Right renal cortex interstitium (tissue), 3 donors: ENCODE measurements at regions not wholly inside any gene's neighbourhood (a gene's known extent, or its start where the extent isn't known, plus 50 kb on each side); places are given as distances from the start of the nearest gene placed in this dataset.

ENCODE experiments used
- DNase-seq, 3 donors: peaks; one replicate each; pipeline ENCODE4 v3.0.0-alpha.2; 2013; ENCODE audit warnings: low read depth in 3 of 3, low spot score in 2 of 3

DNA sequence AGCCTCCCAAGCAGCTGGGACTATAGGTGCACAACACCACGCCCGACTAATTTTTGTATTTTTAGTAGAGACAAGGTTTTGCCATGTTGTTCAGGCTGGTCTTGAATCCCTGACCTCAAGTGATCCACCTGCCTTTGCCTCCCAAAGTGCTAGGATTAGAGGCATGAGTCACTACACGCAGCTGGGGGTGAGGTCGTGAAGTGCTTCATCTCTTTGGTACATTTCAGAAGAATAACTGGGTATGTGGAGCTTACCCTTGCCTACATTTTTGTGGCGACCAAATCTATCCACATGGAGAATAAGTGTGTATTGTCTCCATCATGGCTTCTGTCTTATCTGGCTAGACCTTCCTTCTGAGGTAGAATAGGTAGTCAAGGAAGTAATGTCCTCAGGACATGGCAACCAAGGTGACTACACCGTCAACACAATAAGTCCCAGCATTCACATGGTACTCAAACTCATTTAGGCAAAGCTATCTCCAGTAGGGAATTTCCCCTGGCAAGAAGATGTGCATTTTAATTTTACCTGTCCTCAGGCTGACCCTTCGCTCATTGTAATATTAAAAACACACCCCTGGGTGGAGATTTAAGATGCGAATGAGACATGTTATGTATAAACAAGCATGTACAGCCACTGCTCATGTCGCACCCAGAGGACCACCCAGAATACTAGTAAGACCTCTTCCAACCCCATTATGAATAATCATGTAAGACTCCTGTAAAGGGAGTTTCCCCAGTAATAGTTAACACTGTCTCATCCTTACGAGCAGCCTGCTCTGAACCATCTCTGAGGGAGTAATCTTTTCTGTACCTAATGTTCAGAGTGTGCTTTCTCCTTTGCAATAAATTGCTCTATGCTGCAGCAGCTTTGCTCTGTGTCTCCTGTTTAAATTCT, 1173.2 kb downstream of the TAF11L14 start:
- DNase-seq: no peak

DNA sequence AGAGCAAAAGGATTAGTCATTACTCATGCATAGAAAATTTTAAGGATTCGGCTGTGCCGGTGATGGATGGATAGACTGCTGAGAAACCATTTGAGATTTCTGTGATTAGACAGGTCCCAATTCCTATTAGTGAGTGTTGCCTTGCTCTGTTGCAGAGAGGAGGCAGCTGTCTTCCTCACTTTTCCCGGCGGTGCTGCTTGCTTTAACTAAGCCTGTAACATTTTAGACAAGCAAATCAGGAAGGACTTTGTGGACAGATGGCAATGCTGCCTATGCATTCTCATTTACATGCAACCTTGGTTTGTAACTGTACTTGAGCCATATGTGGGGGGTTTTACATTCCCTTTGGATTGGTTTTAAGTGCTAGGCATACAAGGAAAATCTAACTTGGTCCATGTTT, 1176.3 kb downstream of the CDH18 start:
- DNase-seq: no peak

- DNase-seq: no peak
Measured at GRCh38 chr5:18828351-18828750, 1159.6 kb downstream of the CDH18 start.

DNA sequence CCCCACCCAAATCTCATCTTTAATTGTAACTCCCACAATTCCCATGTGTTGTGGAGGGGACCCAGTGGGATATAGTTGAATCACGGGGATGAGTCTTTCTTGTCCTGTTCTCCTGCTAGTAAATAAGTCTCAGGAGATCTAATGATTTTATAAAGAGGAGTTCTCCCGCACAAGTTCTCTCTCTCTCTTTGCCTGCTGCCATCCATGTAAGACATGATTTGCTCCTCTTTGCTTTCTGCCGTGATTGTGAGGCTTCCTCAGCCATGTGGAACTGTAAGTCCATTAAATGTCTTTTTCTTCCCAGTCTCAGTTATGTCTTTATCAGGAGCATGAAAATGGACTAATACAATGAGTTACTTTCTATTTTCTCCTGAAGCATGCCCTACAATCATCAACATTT, 1158.5 kb downstream of the CDH18 start:
- DNase-seq: no peak

DNA sequence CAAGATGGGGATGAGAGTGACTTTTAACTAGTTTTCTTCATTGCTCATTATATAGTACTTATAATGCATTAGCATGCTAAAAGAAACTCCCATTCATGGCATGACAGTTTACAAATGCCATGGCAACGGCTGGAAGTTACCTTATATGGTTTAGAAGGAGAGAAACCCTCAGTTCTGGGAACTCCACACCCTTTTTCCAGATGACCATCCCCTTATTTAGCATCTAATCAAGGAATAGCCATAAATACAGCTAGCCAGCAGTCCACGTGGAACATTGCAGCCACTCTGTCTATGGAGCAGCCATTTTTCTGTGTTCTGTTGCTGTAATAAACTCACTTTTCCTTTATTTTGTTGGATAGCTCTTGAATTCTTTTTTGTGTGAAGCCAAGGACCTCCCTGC, 1137.8 kb downstream of the CDH18 start:
- no peak for DNase-seq

DNA sequence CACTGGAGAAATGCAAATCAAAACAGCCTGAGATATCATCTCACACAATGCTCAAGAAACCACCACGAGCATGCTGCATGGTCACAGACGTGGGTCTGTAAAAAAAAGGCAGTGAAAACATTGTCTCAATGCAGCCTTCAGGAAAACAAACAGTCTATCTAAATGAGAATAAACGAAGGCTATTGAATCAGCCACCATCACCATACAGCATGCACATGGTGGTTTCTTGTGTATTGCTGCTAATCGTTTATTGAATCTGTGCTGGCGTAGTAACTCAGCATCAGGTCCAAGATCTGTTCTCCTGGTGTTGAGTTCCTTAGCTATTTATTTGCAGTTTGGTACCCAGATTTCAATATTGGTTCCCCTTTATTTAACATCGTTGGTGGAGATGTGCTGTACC, 1115.0 kb downstream of the CDH18 start:
- no peak for DNase-seq

DNA sequence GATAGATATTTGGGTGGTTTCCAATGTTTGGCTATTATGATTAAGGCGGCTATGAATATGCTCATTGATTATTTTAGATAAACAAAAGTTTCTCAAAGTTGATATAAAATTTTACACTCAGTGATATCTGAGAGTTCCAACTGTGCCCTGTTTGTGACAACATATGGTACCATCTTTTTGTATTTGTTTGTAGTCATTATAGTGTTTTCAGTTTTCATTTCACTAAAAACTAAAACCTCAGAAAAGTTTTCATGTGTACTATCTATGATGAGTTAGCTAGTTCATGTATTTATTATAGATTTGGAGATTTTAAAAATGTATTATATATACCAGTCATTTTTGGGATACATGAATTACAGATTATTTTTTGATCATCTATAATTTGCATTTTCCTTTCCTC, 1111.4 kb downstream of the CDH18 start:
- DNase-seq: no peak

- no peak for DNase-seq
Measured at GRCh38 chr5:18881615-18882014, 1106.4 kb downstream of the CDH18 start.

DNA sequence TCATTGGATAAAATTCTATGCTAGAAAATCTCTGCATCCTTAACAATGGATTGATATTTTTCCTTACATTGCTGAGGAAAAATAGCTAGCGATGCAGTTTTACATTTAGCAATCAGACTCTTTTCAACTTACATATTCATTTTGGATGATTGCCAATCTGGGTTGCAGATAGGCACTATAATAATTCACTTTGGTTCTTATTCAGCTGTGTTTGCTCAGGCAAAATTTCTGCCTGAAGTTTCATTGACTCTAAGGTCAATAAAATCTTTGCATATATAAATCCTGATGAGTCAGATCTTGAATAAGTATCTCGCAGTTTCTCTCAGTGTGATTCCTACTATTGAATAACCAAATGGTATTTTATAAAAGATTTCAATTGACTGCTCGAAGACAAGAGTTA, 1105.8 kb downstream of the CDH18 start:
- no peak for DNase-seq

DNA sequence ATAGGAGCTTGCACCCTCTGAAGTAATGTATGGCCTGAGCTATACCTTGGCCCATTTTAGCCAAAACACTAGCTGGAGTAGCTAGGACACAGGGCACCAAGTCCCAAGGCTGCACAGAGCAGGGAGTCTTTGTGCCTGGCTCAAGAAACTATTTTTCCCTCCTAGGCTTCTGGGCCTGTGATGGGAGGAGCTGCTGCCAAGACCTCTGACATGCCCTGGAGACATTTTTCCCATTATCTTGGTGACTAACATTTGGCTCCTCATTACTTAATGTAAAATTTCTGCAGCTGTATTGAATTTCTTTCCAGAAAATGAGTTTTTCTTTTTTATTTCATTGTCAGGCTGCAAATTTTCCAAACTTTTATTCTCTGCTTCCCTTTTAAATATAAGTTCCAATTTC, 1099.2 kb downstream of the CDH18 start:
- no peak for DNase-seq

DNA sequence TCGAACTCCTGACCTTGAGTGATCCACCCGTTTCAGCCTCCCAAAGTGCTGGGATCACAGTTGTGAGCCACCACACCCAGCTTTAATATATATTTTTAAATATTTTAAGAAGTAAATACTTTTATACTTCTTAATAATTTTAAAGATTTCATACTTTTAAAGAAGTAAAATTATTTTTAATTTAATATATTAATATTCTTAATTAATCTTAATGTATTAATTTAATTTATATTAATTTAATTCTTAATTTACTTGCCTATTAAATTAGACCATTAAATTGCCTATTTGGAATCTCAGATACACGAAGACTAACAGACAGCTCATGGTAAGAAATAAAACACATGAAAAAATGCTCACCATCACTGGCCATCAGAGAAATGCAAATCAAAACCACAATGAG, 1087.4 kb downstream of the CDH18 start:
- no peak for DNase-seq

GRCh38 chr5:18920966-18921365, 1067.0 kb downstream of the CDH18 start:
- DNase-seq: no peak

DNA sequence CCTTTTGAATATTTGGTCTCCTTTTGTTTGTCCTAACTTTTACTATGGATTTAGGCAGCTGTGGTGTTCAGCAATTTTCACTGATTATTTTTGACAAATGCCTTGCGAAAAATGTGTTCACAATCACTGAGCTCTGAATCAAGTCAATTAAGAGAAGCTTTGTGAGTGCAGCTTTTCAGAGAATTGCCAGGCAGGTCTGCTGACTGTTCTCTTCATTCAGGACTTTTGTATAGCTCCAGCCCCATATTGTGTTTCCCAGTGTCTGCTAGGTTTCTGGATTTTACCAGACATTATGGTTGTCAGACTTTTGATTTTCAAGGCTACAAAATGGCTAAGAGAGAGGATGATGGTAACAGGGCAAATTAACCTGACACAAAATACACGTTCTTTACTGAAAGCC, 1055.9 kb downstream of the CDH18 start:
- no peak for DNase-seq

DNA sequence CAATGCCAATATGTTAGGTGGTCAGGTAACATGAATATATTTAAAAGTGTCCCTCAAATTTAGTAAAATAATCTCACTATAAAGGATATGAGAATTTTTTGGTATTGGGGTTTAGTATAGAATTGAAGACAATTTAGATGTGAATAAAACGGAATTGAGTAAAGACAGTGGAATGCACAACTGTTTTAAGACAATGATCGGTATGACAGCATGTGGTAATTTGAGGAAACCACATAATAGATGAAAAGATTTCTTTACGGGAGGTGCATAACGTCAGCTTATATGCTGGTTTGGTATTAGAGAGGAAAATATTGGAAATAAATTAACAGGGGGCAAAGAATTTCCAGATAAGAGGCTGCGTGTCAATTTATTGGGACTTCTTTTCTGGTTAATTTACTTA, 1043.2 kb downstream of the CDH18 start:
- no peak for DNase-seq

GRCh38 chr5:18954239-18954638, 1033.8 kb downstream of the CDH18 start:
- no peak for DNase-seq

DNA sequence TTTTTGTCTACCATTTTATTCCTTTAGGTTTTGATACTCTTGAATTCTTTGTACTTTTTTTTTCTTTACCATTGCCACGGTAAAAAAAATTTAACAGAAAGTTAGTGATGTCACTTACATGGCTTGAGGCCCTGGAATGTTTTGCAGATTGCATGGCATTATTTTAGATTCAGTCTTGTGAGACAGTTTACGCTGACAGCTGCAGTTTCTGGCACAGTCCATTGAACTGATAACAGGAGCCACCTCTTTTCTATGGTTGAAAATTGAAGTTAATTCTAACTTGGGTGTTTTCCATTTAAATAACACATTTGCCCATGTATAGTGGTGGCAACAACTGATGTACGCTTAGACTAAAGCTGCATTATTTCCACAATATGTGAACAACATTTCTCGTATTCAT, 1028.5 kb downstream of the CDH18 start:
- no peak for DNase-seq

- no peak for DNase-seq
Measured at GRCh38 chr5:18961234-18961633, 1026.8 kb downstream of the CDH18 start.

DNA sequence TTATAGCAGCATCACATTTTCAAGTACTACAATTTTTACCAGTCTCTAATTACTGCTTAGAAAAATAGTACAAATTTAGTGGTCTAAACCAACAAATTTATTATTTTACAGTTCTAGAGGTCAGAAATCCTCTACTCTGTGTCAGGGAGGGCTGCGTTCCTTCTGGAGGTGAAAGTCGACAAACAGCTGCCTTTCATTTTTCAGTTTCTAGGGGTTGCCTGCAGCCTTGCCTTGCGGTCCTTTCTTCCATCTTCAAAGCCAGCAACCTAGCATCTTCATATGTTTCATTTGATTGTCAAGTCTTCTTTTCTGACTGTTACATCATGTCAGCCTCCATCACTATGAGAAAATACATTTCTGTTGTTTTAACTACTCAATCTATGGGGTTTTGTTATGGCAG, 1022.1 kb downstream of the CDH18 start:
- no peak for DNase-seq

DNA sequence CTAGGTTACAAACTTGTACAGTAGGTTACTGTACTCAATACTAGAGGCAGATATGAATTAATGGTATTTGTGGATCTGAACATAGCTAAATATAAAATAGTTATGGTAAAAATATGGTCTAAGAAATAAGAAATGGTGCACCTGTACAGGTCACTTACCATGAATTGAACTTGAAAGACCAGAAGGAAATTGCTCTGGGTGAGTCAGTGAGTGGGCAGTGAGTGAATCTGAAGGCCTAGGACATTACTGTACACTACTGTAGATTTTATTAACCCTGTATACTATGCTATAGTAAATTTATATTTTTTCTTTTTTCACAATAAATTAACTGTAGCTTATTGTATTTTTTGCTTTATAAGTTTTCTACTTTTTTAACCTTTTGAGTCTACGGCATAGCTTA, 1020.4 kb downstream of the CDH18 start:
- no peak for DNase-seq

DNA sequence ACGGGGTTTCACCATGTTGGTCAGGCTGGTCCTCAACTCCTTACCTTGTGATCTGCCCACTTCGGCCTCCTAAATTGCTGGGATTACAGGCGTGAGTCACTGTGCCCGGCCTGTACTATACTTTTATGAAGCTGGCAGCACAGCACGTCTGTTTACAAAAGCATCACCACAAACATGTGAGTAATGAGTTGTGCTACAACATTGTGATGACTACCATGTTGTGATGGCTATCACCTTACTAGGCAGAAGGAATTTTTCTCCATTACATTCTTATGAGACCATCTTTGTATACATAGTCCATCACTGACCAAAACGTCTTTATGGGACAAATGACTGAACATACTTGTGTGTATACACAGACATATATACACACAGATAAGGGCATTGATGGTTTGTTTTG, 1019.0 kb downstream of the CDH18 start:
- no peak for DNase-seq

DNA sequence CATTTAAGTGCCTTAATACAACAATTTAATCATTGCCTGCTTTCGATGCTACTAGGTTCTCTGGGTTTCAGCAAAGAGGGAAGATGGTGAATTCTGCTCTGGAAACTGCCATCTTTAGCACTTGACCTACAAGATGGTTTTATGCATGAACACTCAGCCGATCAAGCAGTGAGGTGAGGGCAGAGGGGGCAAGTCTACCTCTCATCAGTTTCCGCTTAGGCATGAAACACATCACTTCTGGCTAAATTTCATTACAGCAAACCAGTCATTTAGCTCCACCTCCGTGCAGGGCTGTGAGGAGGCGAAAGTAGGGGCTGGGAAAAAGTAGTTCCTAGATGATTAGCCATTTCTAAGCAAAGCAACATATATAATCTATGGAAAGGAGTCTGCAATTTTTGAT, 1018.0 kb downstream of the CDH18 start:
- DNase-seq: no peak

- no peak for DNase-seq
Measured at GRCh38 chr5:18972177-18972576, 1015.8 kb downstream of the CDH18 start.

DNA sequence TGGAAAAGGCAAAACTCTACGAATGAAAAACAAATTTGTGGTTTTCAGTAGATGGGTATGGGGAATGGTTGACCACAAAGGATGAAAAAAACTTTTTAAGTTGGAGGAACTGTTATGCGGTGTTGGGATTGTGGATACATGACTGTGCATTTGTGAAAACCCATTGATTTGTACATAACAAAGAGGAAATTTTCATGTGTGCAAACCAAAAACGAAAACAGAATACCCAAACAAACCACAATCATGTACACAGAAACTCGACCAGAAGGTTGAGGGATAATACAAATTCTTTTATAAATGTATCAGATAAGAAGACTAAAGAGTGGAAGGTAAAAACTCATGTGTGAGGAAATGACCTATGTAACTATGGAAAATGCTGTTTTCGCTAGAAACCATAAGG, 1012.4 kb downstream of the CDH18 start:
- DNase-seq: no peak
